DND-41 (cell line): ENCODE measurements at regions not wholly inside any gene's neighbourhood (a gene's known extent, or its start where the extent isn't known, plus 50 kb on each side); places are given as distances from the start of the nearest gene placed in this dataset.

Experiments
- ATAC-seq: fragments of 200-7000 bp; cut with Tn5 transposase; 3 replicates; pipeline ENCODE4 v1.9.1; 2021; ENCODE audit warnings: low read depth; ENCODE audit not compliant: insufficient read depth
- DNase-seq: peaks from one replicate; pipeline ENCODE4 v3.0.0-alpha.2; 2020
- H2AFZ ChIP-seq: 2 replicates; pipeline ENCODE4 v1.6.0; 2012; ENCODE audit warnings: low read depth, low read length
- H3K27ac ChIP-seq: 2 replicates; pipeline ENCODE4 v1.5.1; 2012; ENCODE audit warnings: low read length, inconsistent platforms
- H3K27me3 ChIP-seq: fragments of 200-600 bp; sonication (generic); 2 replicates; pipeline ENCODE4 v1.6.0; 2012; ENCODE audit warnings: low read length, mild to moderate bottlenecking, inconsistent platforms; ENCODE audit not compliant: insufficient read depth, poor library complexity
- H3K36me3 ChIP-seq: 2 replicates; pipeline ENCODE4 v1.5.1; 2012; ENCODE audit warnings: low read length, inconsistent platforms; ENCODE audit not compliant: insufficient read depth
- H3K4me1 ChIP-seq: 2 replicates; pipeline ENCODE4 v1.5.1; 2012; ENCODE audit warnings: mild to moderate bottlenecking, low read length; ENCODE audit not compliant: insufficient read depth
- H3K4me2 ChIP-seq: 2 replicates; pipeline ENCODE4 v1.6.0; 2012; ENCODE audit warnings: mild to moderate bottlenecking, moderate library complexity, low read length, inconsistent platforms; ENCODE audit not compliant: insufficient read depth
- H3K4me3 ChIP-seq, 2 experiments: fragments of 200-600 bp in 1 of 2; shearing (Covaris generic) in 1 of 2; 2 replicates each; pipeline ENCODE4 v1.5.1; 2012 to 2016; ENCODE audit warnings: inconsistent platforms in 2 of 2, low read length in 2 of 2, mild to moderate bottlenecking in 2 of 2, low read depth in 1 of 2, moderate library complexity in 1 of 2
- H3K79me2 ChIP-seq: 2 replicates; pipeline ENCODE4 v1.6.0; 2012; ENCODE audit warnings: low read length, inconsistent platforms; ENCODE audit not compliant: insufficient read depth
- H3K9ac ChIP-seq: 2 replicates; pipeline ENCODE4 v1.6.0; 2012; ENCODE audit warnings: low read depth, mild to moderate bottlenecking, inconsistent platforms, low read length, moderate library complexity
- H3K9me3 ChIP-seq: 2 replicates; pipeline ENCODE4 v1.5.1; 2012; ENCODE audit warnings: low read length, moderate library complexity, mild to moderate bottlenecking, inconsistent platforms; ENCODE audit not compliant: insufficient read depth, severe bottlenecking
- H4K20me1 ChIP-seq: 2 replicates; pipeline ENCODE4 v1.6.0; 2012; ENCODE audit warnings: low read length; ENCODE audit not compliant: insufficient read depth
- EZH2 ChIP-seq: IDR thresholded peaks from 3 replicates; pipeline ENCODE4 v1.6.1; 2012; ENCODE audit warnings: borderline replicate concordance, low read depth, mild to moderate bottlenecking, moderate library complexity, low read length, inconsistent platforms; ENCODE audit not compliant: severe bottlenecking
- TF ChIP-seq, protein P1 (sequence below): IDR thresholded peaks from 2 replicates; pipeline ENCODE4 v1.5.1; 2012; ENCODE audit warnings: borderline replicate concordance, low read length, moderate library complexity, mild to moderate bottlenecking; ENCODE audit not compliant: poor library complexity, severe bottlenecking; ENCODE audit errors: extremely low read depth

GRCh38 chr5:165795073-165795472 is 2289.7 kb downstream of the MAT2B start:
- Histone ChIP-seq H4K20me1 (no peaks in the 10 kb centered on the region), H3K27me3 (no peaks in the 10 kb centered on the region), H3K27ac (no peak overlapping the region), H3K36me3 (no peaks in the 10 kb centered on the region), H2AFZ (no peak overlapping the region), H3K4me1 (no peaks in the 10 kb centered on the region), H3K9me3 (peaks cover 2% of the 10 kb centered on the region), H3K4me2 (no peak overlapping the region), H3K9ac (no peak overlapping the region), H3K79me2 (no peaks in the 10 kb centered on the region), H3K4me3 (no peak overlapping the region)
- no peak for TF ChIP-seq EZH2
- TF ChIP-seq, protein P1, sequence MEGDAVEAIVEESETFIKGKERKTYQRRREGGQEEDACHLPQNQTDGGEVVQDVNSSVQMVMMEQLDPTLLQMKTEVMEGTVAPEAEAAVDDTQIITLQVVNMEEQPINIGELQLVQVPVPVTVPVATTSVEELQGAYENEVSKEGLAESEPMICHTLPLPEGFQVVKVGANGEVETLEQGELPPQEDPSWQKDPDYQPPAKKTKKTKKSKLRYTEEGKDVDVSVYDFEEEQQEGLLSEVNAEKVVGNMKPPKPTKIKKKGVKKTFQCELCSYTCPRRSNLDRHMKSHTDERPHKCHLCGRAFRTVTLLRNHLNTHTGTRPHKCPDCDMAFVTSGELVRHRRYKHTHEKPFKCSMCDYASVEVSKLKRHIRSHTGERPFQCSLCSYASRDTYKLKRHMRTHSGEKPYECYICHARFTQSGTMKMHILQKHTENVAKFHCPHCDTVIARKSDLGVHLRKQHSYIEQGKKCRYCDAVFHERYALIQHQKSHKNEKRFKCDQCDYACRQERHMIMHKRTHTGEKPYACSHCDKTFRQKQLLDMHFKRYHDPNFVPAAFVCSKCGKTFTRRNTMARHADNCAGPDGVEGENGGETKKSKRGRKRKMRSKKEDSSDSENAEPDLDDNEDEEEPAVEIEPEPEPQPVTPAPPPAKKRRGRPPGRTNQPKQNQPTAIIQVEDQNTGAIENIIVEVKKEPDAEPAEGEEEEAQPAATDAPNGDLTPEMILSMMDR: no peak
- DNase-seq: no peak
- ATAC-seq: no peak

- ATAC-seq (no peak), DNase-seq (no peak)
Observed at GRCh38 chr5:165805756-165806155, 2300.3 kb downstream of the MAT2B start.

DNA sequence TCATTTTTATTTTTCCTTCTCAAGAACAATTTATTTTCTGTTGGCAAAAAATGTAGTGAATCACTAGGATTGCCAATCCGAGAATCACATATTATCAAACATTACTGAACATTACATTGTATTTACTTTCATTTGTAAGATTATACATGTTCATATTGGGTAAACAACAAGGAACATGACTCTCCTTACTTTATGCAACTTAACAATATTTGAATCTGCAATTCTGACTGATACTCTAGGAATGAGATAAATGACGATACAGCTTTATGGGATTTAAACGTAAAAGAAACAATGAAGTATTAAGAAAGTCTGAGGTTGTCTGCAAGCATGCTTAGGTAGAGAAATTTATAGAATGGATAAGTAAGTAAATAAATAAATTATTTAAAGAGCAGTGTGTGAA is 2302.9 kb downstream of the MAT2B start:
- ATAC-seq (no peak), DNase-seq (no peak)
- TF ChIP-seq EZH2: no peak
- TF ChIP-seq, protein P1: no peak
- Histone ChIP-seq H4K20me1 (no peaks in the 10 kb centered on the region), H3K4me2 (no peak overlapping the region), H3K79me2 (no peaks in the 10 kb centered on the region), H3K36me3 (no peaks in the 10 kb centered on the region), H3K9ac (no peak overlapping the region), H3K27ac (no peak overlapping the region), H3K9me3 (no peaks in the 10 kb centered on the region), H3K27me3 (no peaks in the 10 kb centered on the region), H3K4me1 (no peaks in the 10 kb centered on the region), H2AFZ (no peak overlapping the region), H3K4me3 (no peak overlapping the region)

More at GRCh38 chr5:165805756-165806155, 2300.3 kb downstream of the MAT2B start:
- Histone ChIP-seq H3K9me3 (no peaks in the 10 kb centered on the region), H3K4me2 (no peak overlapping the region), H3K27ac (no peak overlapping the region), H4K20me1 (no peaks in the 10 kb centered on the region), H3K4me3 (no peak overlapping the region), H3K79me2 (no peaks in the 10 kb centered on the region), H3K4me1 (no peaks in the 10 kb centered on the region), H3K36me3 (no peaks in the 10 kb centered on the region), H3K27me3 (no peaks in the 10 kb centered on the region), H2AFZ (no peak overlapping the region), H3K9ac (no peak overlapping the region)
- TF ChIP-seq, protein P1: peak; percentile 13
- TF ChIP-seq EZH2: no peak

GRCh38 chr5:165809914-165810313 is 2304.5 kb downstream of the MAT2B start:
- DNase-seq (no peak), ATAC-seq (no peak)
- no peak overlapping the region for H3K4me2 ChIP-seq
- no peaks in the 10 kb centered on the region for H4K20me1 ChIP-seq
- no peaks in the 10 kb centered on the region for H3K9me3 ChIP-seq
- no peak overlapping the region for H2AFZ ChIP-seq
- no peak overlapping the region for H3K27ac ChIP-seq
- H3K36me3 ChIP-seq: no peaks in the 10 kb centered on the region
- H3K4me1 ChIP-seq: no peaks in the 10 kb centered on the region
- no peak overlapping the region for H3K4me3 ChIP-seq
- no peak overlapping the region for H3K9ac ChIP-seq
- no peaks in the 10 kb centered on the region for H3K27me3 ChIP-seq
- TF ChIP-seq EZH2: no peak
- TF ChIP-seq, protein P1: no peak
- no peaks in the 10 kb centered on the region for H3K79me2 ChIP-seq
